ENCODE measurements at regions not wholly inside any gene's neighbourhood (a gene's known extent, or its start where the extent isn't known, plus 50 kb on each side); places are given as distances from the start of the nearest gene placed in this dataset.

GRCh38 chr1:67573311-67573872, 111.6 kb upstream of the GADD45A start:
- TF ChIP-seq CTCF (IDR thresholded peaks at IDR 0.05; ENCODE audit: low read depth, low read length), result no peak
- TF ChIP-seq EZH2phosphoT487 (IDR thresholded peaks at IDR 0.05; ENCODE audit: low read depth), result no peak

Measured in OCI-LY3 (cell line).